Sciatic nerve (tissue), 2 donors: ENCODE measurements at regions not wholly inside any gene's neighbourhood (a gene's known extent, or its start where the extent isn't known, plus 50 kb on each side); places are given as distances from the start of the nearest gene placed in this dataset.

Source experiments
- ATAC-seq: fragments of 200-7000 bp; cut with Tn5 transposase; one replicate; pipeline ENCODE4 v1.9.1; 2020; ENCODE audit warnings: mild to moderate bottlenecking, moderate library complexity
- DNase-seq: peaks from one replicate; pipeline ENCODE4 v3.0.0-alpha.2; 2020; ENCODE audit warnings: low spot score
- intact Hi-C: fragments of 100-400 bp; cut with DNase I; formaldehyde crosslinking; loops from one replicate; pipeline ENCODE4 v1.14.2; 2022
- donor health status: DM: no; HTN: no; CAD: no.
- donor health status: DM: no; HTN: no; CAD: no.

GRCh38 chr2:6392354-6392753 is 473.4 kb downstream of the CMPK2 start:
- ATAC-seq (no peak), DNase-seq (no peak)
- intact Hi-C loops = no loop called here

GRCh38 chr2:6392966-6393365 is 472.7 kb downstream of the CMPK2 start:
- no peak for ATAC-seq
- DNase-seq = no peak
- intact Hi-C loops = no loop called here

GRCh38 chr2:6393819-6394218 is 471.9 kb downstream of the CMPK2 start:
- DNase-seq (no peak), ATAC-seq (no peak)
- intact Hi-C loops = no loop called here

- intact Hi-C loops = no loop called here
- DNase-seq (no peak), ATAC-seq (no peak)
These were observed 471.4 kb downstream of the CMPK2 start for GRCh38 chr2:6394276-6394675.

- intact Hi-C loops = no loop called here
- no peak for ATAC-seq
- DNase-seq = no peak
These were observed 467.3 kb downstream of the CMPK2 start for GRCh38 chr2:6398421-6398820.

- intact Hi-C loops = no loop called here
- no peak for ATAC-seq
- no peak for DNase-seq
These were observed 464.4 kb downstream of the CMPK2 start for GRCh38 chr2:6401301-6401700.

- ATAC-seq = no peak
- intact Hi-C loops = no loop called here
These were observed 457.6 kb downstream of the CMPK2 start for GRCh38 chr2:6408057-6408456.

GRCh38 chr2:6410313-6410712 is 455.4 kb downstream of the CMPK2 start:
- DNase-seq (no peak), ATAC-seq (no peak)
- intact Hi-C loops = no loop called here

More at GRCh38 chr2:6408057-6408456, 457.6 kb downstream of the CMPK2 start:
- DNase-seq = no peak

GRCh38 chr2:6412533-6413091 is 453.1 kb downstream of the CMPK2 start:
- ATAC-seq (no peak), DNase-seq (no peak)
- intact Hi-C loops = no loop called here

GRCh38 chr2:6417050-6417449 is 448.7 kb downstream of the CMPK2 start:
- ATAC-seq (no peak), DNase-seq (no peak)
- intact Hi-C loops = no loop called here

- ATAC-seq (no peak), DNase-seq (no peak)
- intact Hi-C loops = no loop called here
These were observed 447.4 kb downstream of the CMPK2 start for GRCh38 chr2:6418291-6418690.

GRCh38 chr2:6421138-6421730 is 444.5 kb downstream of the CMPK2 start:
- no peak for DNase-seq
- no peak for ATAC-seq
- intact Hi-C loops = no loop called here

GRCh38 chr2:6421888-6422287 is 443.8 kb downstream of the CMPK2 start:
- intact Hi-C loops = no loop called here

GRCh38 chr2:6423157-6423556 is 442.6 kb downstream of the CMPK2 start:
- ATAC-seq (no peak), DNase-seq (no peak)
- intact Hi-C loops = no loop called here

More at GRCh38 chr2:6421888-6422287, 443.8 kb downstream of the CMPK2 start:
- no peak for DNase-seq
- no peak for ATAC-seq

- ATAC-seq = no peak
- DNase-seq = no peak
- intact Hi-C loops = no loop called here
These were observed 441.8 kb downstream of the CMPK2 start for GRCh38 chr2:6423944-6424343.

- intact Hi-C loops = no loop called here
- ATAC-seq (no peak), DNase-seq (no peak)
These were observed 440.7 kb downstream of the CMPK2 start for GRCh38 chr2:6425032-6425431.

GRCh38 chr2:6429210-6429986 is 436.3 kb downstream of the CMPK2 start:
- ATAC-seq (no peak), DNase-seq (no peak)
- intact Hi-C loops = no loop called here

- DNase-seq (no peak), ATAC-seq (no peak)
- intact Hi-C loops = no loop called here
These were observed 431.3 kb downstream of the CMPK2 start for GRCh38 chr2:6434438-6434837.

- ATAC-seq (no peak), DNase-seq (no peak)
- intact Hi-C loops = no loop called here
These were observed 423.9 kb downstream of the CMPK2 start for GRCh38 chr2:6441800-6442199.

- intact Hi-C loops = no loop called here
- ATAC-seq (no peak), DNase-seq (no peak)
These were observed 423.3 kb downstream of the CMPK2 start for GRCh38 chr2:6442252-6442985.
